ENCODE measurements at regions not wholly inside any gene's neighbourhood (a gene's known extent, or its start where the extent isn't known, plus 50 kb on each side); places are given as distances from the start of the nearest gene placed in this dataset.

DNA sequence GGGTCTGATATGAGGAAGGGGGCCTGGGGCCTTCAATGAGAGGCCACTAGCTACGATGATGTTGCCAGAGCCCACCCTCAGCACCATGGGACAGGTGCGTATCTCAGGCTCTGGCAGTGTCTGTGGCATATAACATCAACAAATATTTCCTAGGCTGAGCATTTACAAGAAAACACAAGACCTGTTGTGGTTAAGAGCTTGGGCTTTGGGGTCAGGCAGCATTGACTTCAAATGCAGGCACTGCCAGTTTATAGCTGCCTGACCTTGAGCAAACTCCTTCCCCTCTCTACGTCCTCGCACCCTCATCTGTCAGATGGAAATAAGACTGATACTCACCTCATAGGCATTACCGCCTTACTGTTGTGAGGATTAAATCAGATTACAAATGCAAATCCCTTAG, 156.0 kb downstream of the KATNAL1 start:
- WGBS (ENCODE audit: insufficient coverage) = no CpG with 5 or more reads among the region's 5 CpGs
- peaks cover 15% of the 10 kb centered on the region for H3K27me3 ChIP-seq (ENCODE audit: control insufficient read depth, insufficient read depth, low read length)
- no peak for DNase-seq

DNA sequence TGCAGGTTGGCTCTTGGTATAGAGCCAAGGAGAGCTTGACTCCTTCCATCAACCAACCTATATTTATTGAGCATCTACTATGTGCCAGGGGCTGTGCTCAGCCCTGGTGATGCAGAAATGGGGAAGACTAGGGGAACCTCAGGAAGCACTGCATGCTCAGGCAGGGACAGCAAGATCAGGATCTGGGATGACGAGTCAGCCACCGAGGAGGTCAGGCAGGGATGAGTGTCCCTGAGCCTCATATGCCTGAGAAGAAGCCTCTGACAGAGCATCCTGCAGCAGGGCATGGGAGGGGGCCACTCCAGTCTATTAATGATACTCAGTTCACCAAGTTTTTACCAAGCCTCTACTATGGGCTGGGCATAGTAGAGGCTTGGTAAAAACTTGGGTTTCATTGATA, 158.1 kb downstream of the KATNAL1 start:
- DNase-seq = no peak
- H3K4me3 ChIP-seq (ENCODE audit: low read length) = no peak overlapping the region
- peaks cover 9% of the 10 kb centered on the region for H3K4me1 ChIP-seq (ENCODE audit: control insufficient read depth, insufficient read depth, low read length)
- WGBS (ENCODE audit: insufficient coverage) = 95% methylated on average over 2 of the region's 2 CpGs
- H3K36me3 ChIP-seq (ENCODE audit: control insufficient read depth, insufficient read depth, low read length) = no peaks in the 10 kb centered on the region
- H3K27ac ChIP-seq (ENCODE audit: low read length) = no peak overlapping the region
- H3K9me3 ChIP-seq (replicated peaks; ENCODE audit: control insufficient read depth, low read depth, low read length) = no peaks in the 10 kb centered on the region
- H3K27me3 ChIP-seq (ENCODE audit: control insufficient read depth, insufficient read depth, low read length) = peaks cover 8% of the 10 kb centered on the region

More for the DNA sequence above, 156.0 kb downstream of the KATNAL1 start:
- peaks cover 9% of the 10 kb centered on the region for H3K4me1 ChIP-seq (ENCODE audit: control insufficient read depth, insufficient read depth, low read length)
- H3K9me3 ChIP-seq (replicated peaks; ENCODE audit: control insufficient read depth, low read depth, low read length) = no peaks in the 10 kb centered on the region
- no peaks in the 10 kb centered on the region for H3K36me3 ChIP-seq (ENCODE audit: control insufficient read depth, insufficient read depth, low read length)
- H3K4me3 ChIP-seq (ENCODE audit: low read length) = no peak overlapping the region
- H3K27ac ChIP-seq (ENCODE audit: low read length) = no peak overlapping the region

DNA sequence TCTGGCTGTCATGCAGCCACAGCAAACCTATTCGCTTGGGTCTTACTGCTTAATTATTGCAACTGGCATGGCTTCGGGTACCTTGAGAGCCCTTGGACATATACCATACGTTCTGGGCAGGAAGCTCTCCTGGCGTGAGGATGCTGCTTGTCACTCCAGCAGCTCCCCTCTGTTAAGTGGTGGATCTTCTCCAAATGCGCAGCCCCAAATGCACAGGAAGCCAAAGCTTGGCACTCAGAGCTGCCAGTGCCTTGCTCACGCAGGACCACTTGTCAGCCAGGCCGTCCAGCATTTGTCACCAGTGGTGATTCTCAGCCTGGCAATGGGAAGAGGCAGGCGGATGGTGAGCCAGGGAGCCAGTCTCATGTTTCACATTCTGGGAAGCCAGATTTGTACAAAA, 158.6 kb downstream of the KATNAL1 start:
- Histone ChIP-seq H3K36me3 (ENCODE audit: control insufficient read depth, insufficient read depth, low read length) (no peaks in the 10 kb centered on the region), H3K9me3 (replicated peaks; ENCODE audit: control insufficient read depth, low read depth, low read length) (no peaks in the 10 kb centered on the region), H3K27me3 (ENCODE audit: control insufficient read depth, insufficient read depth, low read length) (peaks cover 3% of the 10 kb centered on the region), H3K4me1 (ENCODE audit: control insufficient read depth, insufficient read depth, low read length) (peaks cover 7% of the 10 kb centered on the region), H3K4me3 (ENCODE audit: low read length) (no peak overlapping the region), H3K27ac (ENCODE audit: low read length) (no peak overlapping the region)
- 79% methylated on average over 8 of the region's 8 CpGs for WGBS (ENCODE audit: insufficient coverage)
- DNase-seq = no peak

DNA sequence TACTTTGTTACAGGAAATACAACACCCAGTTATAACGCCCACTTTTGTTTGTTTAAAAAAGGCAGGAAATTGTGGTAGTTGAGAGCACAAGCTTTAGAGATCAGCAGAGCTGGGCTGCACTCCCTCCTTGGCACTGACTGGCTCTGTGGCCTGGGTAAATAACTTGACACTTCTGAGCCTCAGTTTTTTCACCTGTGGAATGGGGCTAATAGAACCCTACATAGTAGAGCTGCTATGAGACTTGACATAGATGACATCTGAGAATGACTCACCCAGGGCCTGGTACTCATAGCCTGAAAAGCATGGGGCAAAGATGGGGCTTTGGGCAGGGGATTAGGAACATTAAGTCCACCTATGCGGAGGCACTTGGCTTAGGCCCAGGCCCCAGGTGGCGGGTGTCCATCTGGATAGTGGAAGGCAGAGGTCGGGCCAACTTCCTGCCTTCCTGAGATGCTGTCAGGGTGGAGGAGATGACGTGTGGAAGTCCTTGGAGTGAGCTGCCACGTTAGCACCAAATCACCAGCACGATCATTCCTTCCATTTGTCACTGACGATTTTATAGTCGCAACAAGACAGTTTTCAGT, 159.1 kb downstream of the KATNAL1 start:
- no peak overlapping the region for H3K4me3 ChIP-seq (ENCODE audit: low read length)
- peaks cover 10% of the 10 kb centered on the region for H3K4me1 ChIP-seq (ENCODE audit: control insufficient read depth, insufficient read depth, low read length)
- no peak for DNase-seq
- H3K27ac ChIP-seq (ENCODE audit: low read length) = no peak overlapping the region
- H3K9me3 ChIP-seq (replicated peaks; ENCODE audit: control insufficient read depth, low read depth, low read length) = no peaks in the 10 kb centered on the region
- no peaks in the 10 kb centered on the region for H3K36me3 ChIP-seq (ENCODE audit: control insufficient read depth, insufficient read depth, low read length)
- H3K27me3 ChIP-seq (ENCODE audit: control insufficient read depth, insufficient read depth, low read length) = peaks cover 2% of the 10 kb centered on the region
- WGBS (ENCODE audit: insufficient coverage) = 75% methylated on average over 3 of the region's 9 CpGs

DNA sequence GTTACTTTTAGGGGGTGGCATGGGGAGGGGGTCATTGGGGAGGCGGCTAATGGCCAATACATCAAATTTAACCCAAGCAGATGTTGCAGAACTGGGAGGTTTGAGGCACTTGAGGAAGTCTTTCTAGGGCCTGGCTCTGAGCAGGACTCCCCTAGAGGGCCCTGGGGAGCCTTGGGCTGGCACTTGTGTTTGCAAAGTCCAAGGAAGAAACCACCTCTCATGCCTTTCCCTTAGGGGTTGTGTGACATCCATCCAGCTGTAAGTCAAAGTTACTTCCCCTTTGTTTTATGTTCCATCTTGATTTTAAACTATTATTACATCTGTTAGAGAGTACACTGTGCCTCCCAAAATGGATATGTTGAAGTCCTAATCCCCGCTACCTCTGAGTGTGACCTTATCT, 159.9 kb downstream of the KATNAL1 start:
- peaks cover 19% of the 10 kb centered on the region for H3K4me1 ChIP-seq (ENCODE audit: control insufficient read depth, insufficient read depth, low read length)
- no peaks in the 10 kb centered on the region for H3K9me3 ChIP-seq (replicated peaks; ENCODE audit: control insufficient read depth, low read depth, low read length)
- H3K4me3 ChIP-seq (ENCODE audit: low read length) = no peak overlapping the region
- DNase-seq = no peak
- 86% methylated on average over 1 of the region's 2 CpGs for WGBS (ENCODE audit: insufficient coverage)
- H3K36me3 ChIP-seq (ENCODE audit: control insufficient read depth, insufficient read depth, low read length) = no peaks in the 10 kb centered on the region
- H3K27me3 ChIP-seq (ENCODE audit: control insufficient read depth, insufficient read depth, low read length) = peaks cover 2% of the 10 kb centered on the region
- no peak overlapping the region for H3K27ac ChIP-seq (ENCODE audit: low read length)

DNA sequence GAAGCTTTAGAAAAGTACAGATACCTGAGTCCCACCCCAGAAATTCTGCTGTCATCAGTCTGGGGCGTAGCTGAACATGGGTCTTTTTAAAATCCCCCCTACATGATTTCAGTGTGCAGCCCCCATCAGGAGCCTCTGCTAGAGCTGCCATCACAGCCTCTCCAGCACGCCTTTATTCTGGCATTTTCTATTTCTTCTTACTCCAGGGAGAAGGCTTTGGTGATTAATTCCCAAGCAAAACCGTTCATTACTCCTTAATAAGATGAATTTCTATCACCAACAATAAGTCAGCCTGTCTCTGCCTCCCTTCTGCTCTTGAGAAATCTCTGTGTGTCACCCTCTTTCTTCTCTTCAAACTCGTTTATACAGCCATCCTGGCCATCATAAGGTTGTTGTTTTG, 160.3 kb downstream of the KATNAL1 start:
- Histone ChIP-seq H3K27me3 (ENCODE audit: control insufficient read depth, insufficient read depth, low read length) (peaks cover 2% of the 10 kb centered on the region), H3K4me3 (ENCODE audit: low read length) (no peak overlapping the region), H3K4me1 (ENCODE audit: control insufficient read depth, insufficient read depth, low read length) (peaks cover 22% of the 10 kb centered on the region), H3K36me3 (ENCODE audit: control insufficient read depth, insufficient read depth, low read length) (no peaks in the 10 kb centered on the region), H3K9me3 (replicated peaks; ENCODE audit: control insufficient read depth, low read depth, low read length) (no peaks in the 10 kb centered on the region), H3K27ac (ENCODE audit: low read length) (no peak overlapping the region)
- WGBS (ENCODE audit: insufficient coverage) = 100% methylated on average over 1 of the region's 4 CpGs
- no peak for DNase-seq

DNA sequence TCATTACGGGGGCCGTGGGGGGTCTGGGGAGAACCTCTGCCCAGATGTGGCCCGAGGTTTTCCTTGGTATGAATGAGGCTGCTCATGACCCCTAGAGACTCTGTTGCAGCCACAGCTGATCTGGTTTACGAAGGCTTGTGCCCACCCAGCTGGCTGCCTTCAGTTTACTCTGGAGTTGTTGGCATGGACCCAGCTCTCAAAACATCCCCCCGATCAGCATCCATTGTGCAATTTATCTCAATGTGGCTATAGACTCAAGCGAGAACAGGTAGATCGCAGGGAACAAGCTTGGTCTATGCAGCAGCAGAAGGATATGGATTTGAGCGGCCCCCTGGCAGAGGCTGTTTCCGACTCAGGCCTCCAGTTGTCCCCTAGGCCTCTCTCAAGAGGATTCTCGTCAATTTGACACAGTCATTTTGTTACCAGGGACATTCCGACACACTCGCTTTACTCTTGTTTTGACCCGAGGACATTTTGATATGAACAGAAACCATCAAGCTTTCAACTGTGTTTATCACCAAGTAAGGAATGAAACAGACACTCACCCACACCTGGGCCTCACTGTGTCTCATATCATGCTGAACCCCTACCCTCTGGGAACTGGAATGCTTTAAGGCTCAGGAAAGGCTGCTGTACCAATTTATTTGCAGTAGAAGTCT, 161.5 kb downstream of the KATNAL1 start:
- Histone ChIP-seq H3K4me3 (ENCODE audit: low read length) (no peak overlapping the region), H3K4me1 (ENCODE audit: control insufficient read depth, insufficient read depth, low read length) (peaks cover 22% of the 10 kb centered on the region), H3K27ac (ENCODE audit: low read length) (no peak overlapping the region), H3K36me3 (ENCODE audit: control insufficient read depth, insufficient read depth, low read length) (no peaks in the 10 kb centered on the region), H3K9me3 (replicated peaks; ENCODE audit: control insufficient read depth, low read depth, low read length) (no peaks in the 10 kb centered on the region), H3K27me3 (ENCODE audit: control insufficient read depth, insufficient read depth, low read length) (peaks cover 4% of the 10 kb centered on the region)
- 87% methylated on average over 13 of the region's 13 CpGs for WGBS (ENCODE audit: insufficient coverage)
- no peak for DNase-seq

DNA sequence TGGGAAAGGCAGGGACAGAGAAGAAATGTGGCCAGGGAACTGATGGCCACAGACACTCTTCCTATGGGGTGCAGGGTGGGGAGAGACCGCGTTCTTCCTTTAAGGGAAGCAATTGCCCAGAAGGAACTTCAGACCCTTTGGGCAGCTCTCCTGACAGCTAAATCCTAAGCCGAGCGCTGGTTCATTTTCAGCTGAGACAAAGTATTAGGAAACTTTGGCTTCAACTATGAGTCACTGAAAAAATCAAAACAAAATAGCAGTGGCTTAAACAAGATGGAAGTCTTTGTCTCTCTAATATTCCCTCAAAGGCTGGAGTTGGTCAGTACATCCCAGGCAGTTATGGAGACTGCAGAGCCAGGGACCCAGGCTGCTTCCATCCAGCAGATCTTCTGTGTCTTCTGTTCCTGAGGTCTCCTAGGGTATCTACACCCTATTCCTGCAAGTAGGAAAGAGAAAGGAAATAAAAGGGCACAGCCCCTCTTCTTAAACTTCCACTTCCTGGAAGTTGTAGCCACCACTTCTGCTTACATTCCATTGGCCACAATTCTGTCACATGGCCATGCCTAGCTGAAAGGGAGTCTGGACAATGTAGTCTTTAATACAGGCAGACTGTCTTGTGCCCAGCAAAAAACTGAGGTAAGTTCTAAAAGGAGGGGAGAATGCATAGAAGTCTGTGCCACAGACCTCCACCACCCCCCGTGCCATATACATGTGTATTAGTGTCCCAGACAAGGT, 163.5 kb downstream of the KATNAL1 start:
- Histone ChIP-seq H3K9me3 (replicated peaks; ENCODE audit: control insufficient read depth, low read depth, low read length) (no peaks in the 10 kb centered on the region), H3K27ac (ENCODE audit: low read length) (no peak overlapping the region), H3K27me3 (ENCODE audit: control insufficient read depth, insufficient read depth, low read length) (peaks cover 3% of the 10 kb centered on the region), H3K4me3 (ENCODE audit: low read length) (no peak overlapping the region), H3K36me3 (ENCODE audit: control insufficient read depth, insufficient read depth, low read length) (no peaks in the 10 kb centered on the region), H3K4me1 (ENCODE audit: control insufficient read depth, insufficient read depth, low read length) (peaks cover 21% of the 10 kb centered on the region)
- WGBS (ENCODE audit: insufficient coverage) = 100% methylated on average over 2 of the region's 5 CpGs
- no peak for DNase-seq

DNA sequence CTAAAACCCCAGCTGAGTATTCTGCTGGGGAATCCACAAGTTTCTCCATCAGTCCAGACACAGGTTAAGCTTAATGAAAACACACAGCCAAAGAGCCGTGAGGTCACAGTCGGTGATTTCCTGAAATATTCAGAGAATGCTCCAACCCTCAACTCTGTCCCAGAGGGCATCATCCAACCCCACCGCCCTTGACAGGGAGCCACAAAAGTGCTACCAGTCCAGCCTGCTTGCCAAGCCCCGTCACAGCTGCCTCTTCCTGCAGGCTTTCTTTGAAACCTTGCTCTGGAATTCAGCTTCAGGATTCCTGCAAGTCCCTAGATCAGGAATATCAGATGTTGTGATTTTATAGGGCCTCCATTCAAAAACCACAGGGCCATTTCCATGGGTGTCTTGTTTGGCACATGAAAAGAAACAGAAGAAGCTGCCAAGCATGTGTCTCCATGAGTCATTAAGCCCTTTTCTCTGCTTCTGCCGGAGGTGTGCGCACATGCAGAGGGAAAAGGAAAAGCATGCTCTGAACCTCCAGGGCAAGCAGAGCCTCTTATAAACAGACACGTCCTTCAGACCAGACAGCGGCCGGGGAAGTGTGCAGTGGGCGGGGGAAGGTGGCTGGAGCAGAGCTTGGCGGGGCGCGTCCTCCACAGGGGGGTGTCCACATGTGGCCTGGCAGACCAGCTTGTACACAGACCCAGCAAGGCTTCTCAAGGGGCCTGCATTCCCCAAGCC, 164.7 kb downstream of the KATNAL1 start:
- DNase-seq = peak; percentile 61
- no peaks in the 10 kb centered on the region for H3K36me3 ChIP-seq (ENCODE audit: control insufficient read depth, insufficient read depth, low read length)
- no peaks in the 10 kb centered on the region for H3K9me3 ChIP-seq (replicated peaks; ENCODE audit: control insufficient read depth, low read depth, low read length)
- no peak overlapping the region for H3K27ac ChIP-seq (ENCODE audit: low read length)
- H3K4me3 ChIP-seq (ENCODE audit: low read length) = no peak overlapping the region
- WGBS (ENCODE audit: insufficient coverage) = 7% methylated on average over 4 of the region's 13 CpGs
- H3K4me1 ChIP-seq (ENCODE audit: control insufficient read depth, insufficient read depth, low read length) = peaks cover 16% of the 10 kb centered on the region
- H3K27me3 ChIP-seq (ENCODE audit: control insufficient read depth, insufficient read depth, low read length) = peaks cover 3% of the 10 kb centered on the region
